Suprapubic skin (tissue), 4 donors: ENCODE measurements at regions not wholly inside any gene's neighbourhood (a gene's known extent, or its start where the extent isn't known, plus 50 kb on each side); places are given as distances from the start of the nearest gene placed in this dataset.

Source experiments
- DNase-seq, 2 donors: peaks; one replicate each; pipeline ENCODE4 v3.0.0-alpha.2; 2019; ENCODE audit warnings: low spot score in 2 of 2
- H3K27ac ChIP-seq: fragments of 200-600 bp; sonication (generic); one replicate; pipeline ENCODE4 v1.5.1; 2019
- H3K27me3 ChIP-seq: fragments of 200-600 bp; sonication (generic); one replicate; pipeline ENCODE4 v1.5.1; 2019
- H3K36me3 ChIP-seq: fragments of 200-600 bp; sonication (generic); one replicate; pipeline ENCODE4 v1.5.1; 2019
- H3K4me1 ChIP-seq: fragments of 200-600 bp; sonication (generic); one replicate; pipeline ENCODE4 v1.5.1; 2019
- H3K4me3 ChIP-seq: fragments of 200-600 bp; sonication (generic); one replicate; pipeline ENCODE4 v1.5.1; 2019; ENCODE audit warnings: mild to moderate bottlenecking
- H3K9me3 ChIP-seq: fragments of 200-600 bp; sonication (generic); one replicate; pipeline ENCODE4 v1.5.1; 2019
- EP300 ChIP-seq: sonication (generic); formaldehyde crosslinking; IDR thresholded peaks from one replicate; pipeline ENCODE4 v1.6.1; 2017; ENCODE audit warnings: antibody characterized with exemption
- POLR2A ChIP-seq, 2 donors: fragments of 450-650 bp; IDR thresholded peaks; one replicate each; pipeline ENCODE4 v1.6.1; 2017; ENCODE audit warnings: antibody characterized with exemption in 2 of 2, mild to moderate bottlenecking in 2 of 2, moderate library complexity in 2 of 2
- POLR2AphosphoS5 ChIP-seq, 3 donors: sonication (generic); formaldehyde crosslinking; IDR thresholded peaks; one replicate each; pipeline ENCODE4 v1.6.1; 2017; ENCODE audit warnings: antibody characterized with exemption in 3 of 3
- whole genome bisulfite sequencing: methylation state at CpG from one replicate; pipeline ENCODE4 v1.1.5; 2018; 5-methylcytosine and 5-hydroxymethylcytosine counted together
- TF ChIP-seq, protein P1 (sequence below), 2 donors: fragments of 200-600 bp in 1 of 2; fragments of 450-650 bp in 1 of 2; sonication (generic) in 1 of 2; IDR thresholded peaks; one replicate each; pipeline ENCODE4 v1.5.1; 2016 to 2019; ENCODE audit warnings: antibody characterized with exemption in 2 of 2, mild to moderate bottlenecking in 1 of 2, moderate library complexity in 1 of 2

DNA sequence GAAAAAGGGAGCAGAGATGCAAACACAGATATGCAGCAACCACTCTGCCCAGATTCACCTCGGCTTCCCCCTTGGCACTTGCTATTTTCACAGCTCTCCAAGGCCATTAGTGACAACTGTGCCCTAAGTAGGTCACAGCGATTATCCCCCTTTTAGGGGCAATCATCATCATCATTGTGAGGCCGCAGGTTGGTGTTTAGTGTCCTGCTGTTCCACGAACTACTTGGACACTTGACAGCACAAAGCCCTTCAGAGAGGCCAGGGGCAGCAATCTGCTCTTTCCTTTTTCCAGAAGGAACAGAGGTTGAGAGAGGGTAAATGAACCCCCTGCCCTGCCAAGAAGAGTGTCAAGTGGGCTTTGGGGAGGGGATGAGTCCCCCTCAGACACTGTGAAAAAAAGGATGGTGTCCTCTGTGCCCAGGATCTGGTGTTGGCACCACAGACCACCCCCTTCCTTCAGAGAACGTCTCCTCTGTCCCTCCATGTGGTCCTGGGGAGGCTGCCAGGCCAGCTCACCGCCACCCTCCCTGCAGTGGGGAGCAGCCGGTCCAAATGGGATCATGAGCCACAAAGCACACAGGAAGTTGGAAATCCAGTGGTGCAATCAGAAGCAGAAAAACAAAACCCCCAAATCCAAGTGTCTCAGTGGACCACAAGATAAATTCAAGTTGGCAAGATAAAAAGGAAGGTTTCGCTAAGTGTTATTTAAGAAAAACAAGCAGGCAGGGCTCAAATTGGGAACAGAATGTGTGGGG lies 78.4 kb upstream of the MED9 start:
- Histone ChIP-seq H3K4me1 (peaks cover 14% of the 10 kb centered on the region), H3K27ac (peak overlapping the region; percentile 73), H3K27me3 (no peaks in the 10 kb centered on the region), H3K9me3 (no peaks in the 10 kb centered on the region), H3K36me3 (no peaks in the 10 kb centered on the region), H3K4me3 (no peak overlapping the region)
- WGBS: 54% methylated on average over 7 of the region's 8 CpGs
- TF ChIP-seq EP300 (no peak), POLR2A (IDR thresholded peaks at IDR 0.05) (no peak), POLR2AphosphoS5 (IDR thresholded peaks at IDR 0.05) (no peak)
- TF ChIP-seq, protein P1, sequence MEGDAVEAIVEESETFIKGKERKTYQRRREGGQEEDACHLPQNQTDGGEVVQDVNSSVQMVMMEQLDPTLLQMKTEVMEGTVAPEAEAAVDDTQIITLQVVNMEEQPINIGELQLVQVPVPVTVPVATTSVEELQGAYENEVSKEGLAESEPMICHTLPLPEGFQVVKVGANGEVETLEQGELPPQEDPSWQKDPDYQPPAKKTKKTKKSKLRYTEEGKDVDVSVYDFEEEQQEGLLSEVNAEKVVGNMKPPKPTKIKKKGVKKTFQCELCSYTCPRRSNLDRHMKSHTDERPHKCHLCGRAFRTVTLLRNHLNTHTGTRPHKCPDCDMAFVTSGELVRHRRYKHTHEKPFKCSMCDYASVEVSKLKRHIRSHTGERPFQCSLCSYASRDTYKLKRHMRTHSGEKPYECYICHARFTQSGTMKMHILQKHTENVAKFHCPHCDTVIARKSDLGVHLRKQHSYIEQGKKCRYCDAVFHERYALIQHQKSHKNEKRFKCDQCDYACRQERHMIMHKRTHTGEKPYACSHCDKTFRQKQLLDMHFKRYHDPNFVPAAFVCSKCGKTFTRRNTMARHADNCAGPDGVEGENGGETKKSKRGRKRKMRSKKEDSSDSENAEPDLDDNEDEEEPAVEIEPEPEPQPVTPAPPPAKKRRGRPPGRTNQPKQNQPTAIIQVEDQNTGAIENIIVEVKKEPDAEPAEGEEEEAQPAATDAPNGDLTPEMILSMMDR (IDR thresholded peaks at IDR 0.05): no peak
- DNase-seq: peak in 1 of 2 donors; percentile 81

DNA sequence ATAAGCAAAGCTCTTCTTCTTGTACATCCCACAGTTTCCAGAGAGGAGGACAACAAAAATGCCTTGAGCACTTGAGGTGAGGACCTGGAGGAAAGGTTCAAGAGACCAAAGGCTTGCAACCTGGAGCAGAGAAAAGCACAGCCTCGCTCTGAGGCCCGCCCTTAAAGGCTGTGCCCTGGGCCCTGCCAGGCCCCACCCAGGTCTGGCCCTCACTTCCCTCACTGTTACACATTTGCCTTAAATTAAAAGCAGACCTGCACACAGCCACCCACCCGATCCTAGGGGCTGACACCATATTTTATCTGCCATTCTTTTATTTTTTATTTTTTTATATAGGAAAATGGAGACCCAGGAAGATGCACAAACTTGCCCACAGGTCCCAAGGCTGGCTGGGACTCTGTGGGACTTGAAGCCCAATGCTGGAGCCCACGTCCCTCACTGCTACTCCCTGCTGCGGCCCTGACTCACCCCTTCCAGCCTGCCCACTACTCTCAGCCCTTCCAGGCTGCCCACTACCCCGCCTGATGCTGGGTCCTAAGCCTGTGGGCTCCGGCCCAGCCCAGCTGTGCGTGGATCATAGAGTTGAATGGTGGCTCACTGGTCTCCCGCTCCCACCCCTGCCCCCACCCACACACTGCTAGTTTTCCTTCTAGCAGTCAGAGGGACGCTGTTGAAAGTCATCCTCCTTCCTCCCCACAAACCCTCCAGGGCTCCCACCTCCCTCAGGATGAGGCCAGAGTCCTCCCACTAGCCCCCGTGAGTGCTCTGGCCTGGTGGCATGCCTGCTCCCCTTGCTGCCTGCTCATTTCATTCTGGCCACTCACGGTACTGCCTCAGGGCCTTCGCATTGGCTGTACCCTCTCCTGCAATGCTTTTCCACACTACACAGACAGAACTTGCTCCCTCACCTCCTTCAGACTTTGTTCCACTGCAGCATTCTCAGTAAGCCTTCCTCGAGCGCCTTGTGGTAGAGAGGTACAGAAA lies 77.6 kb upstream of the MED9 start:
- 73% methylated on average over 15 of the region's 15 CpGs for WGBS
- H3K4me1 ChIP-seq: peaks cover 14% of the 10 kb centered on the region
- H3K4me3 ChIP-seq: no peak overlapping the region
- TF ChIP-seq POLR2A (IDR thresholded peaks at IDR 0.05): no peak
- TF ChIP-seq, protein P1 (IDR thresholded peaks at IDR 0.05): no peak
- TF ChIP-seq EP300: no peak
- no peak for TF ChIP-seq POLR2AphosphoS5 (IDR thresholded peaks at IDR 0.05)
- no peaks in the 10 kb centered on the region for H3K36me3 ChIP-seq
- no peaks in the 10 kb centered on the region for H3K27me3 ChIP-seq
- no peaks in the 10 kb centered on the region for H3K9me3 ChIP-seq
- H3K27ac ChIP-seq: peak overlapping the region; percentile 73
- peak in 1 of 2 donors; percentile 81 for DNase-seq

DNA sequence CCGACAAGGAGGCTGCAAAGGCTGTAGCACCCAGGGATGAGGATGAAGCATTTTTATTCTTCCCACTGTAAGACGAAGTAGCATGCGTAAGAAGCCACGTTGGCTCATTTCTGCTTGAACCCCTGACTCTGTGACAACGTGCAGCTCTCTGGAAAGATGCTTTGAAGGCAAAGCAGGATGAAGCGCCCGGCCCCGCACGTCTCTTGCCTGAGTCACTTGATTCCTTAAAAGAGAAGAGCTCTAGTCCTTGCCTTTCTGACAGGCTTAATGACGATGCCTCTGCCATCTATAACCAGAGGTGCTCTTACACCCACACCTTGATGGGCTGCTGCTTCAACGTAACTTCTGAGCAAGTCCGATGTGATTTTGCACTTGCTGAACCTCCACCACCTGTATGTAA lies 76.7 kb upstream of the MED9 start:
- no peak for DNase-seq
- TF ChIP-seq POLR2AphosphoS5 (IDR thresholded peaks at IDR 0.05) (no peak), EP300 (no peak), POLR2A (IDR thresholded peaks at IDR 0.05) (no peak)
- TF ChIP-seq, protein P1 (IDR thresholded peaks at IDR 0.05): no peak
- Histone ChIP-seq H3K4me3 (no peak overlapping the region), H3K36me3 (no peaks in the 10 kb centered on the region), H3K27me3 (no peaks in the 10 kb centered on the region), H3K9me3 (no peaks in the 10 kb centered on the region), H3K4me1 (peaks cover 14% of the 10 kb centered on the region), H3K27ac (peak overlapping the region; percentile 73)
- WGBS: 81% methylated on average over 12 of the region's 12 CpGs

DNA sequence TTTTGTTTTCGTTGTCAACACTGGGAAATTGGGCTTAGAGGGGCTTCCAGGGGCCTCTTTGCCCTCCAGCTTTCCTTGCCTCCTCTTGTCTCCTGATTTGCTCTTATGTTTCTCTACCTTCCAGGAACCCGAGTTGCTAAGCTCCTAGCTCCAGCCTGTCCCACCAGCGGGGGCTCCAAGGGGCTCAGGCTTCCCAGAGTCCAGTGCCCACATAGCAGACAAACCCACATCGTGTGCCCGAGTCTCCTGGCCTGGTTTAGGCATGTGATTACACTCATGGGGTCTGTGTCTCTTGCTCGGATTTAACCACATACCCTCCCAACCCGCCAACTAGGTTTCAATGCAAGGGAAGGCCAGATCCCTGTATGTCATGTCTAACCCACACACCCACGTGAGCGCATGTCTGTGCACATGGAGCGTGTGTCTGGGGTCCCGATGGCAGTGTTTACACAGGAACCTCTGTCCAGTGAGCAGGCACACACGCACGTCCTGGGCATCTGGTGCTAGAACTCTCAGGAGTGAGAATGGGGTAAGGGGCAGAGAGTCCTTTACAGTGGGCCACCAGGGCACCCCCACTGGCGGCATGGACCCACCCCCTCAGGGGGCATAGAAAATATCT lies 76.1 kb upstream of the MED9 start:
- 87% methylated on average over 14 of the region's 14 CpGs for WGBS
- H3K4me1 ChIP-seq: peaks cover 14% of the 10 kb centered on the region
- TF ChIP-seq EP300 (no peak), POLR2AphosphoS5 (IDR thresholded peaks at IDR 0.05) (no peak), POLR2A (IDR thresholded peaks at IDR 0.05) (no peak)
- TF ChIP-seq, protein P1 (IDR thresholded peaks at IDR 0.05): no peak
- H3K36me3 ChIP-seq: no peaks in the 10 kb centered on the region
- no peak overlapping the region for H3K4me3 ChIP-seq
- H3K9me3 ChIP-seq: no peaks in the 10 kb centered on the region
- no peak for DNase-seq
- no peaks in the 10 kb centered on the region for H3K27me3 ChIP-seq
- no peak overlapping the region for H3K27ac ChIP-seq
